ENCODE measurements at regions not wholly inside any gene's neighbourhood (a gene's known extent, or its start where the extent isn't known, plus 50 kb on each side); places are given as distances from the start of the nearest gene placed in this dataset.

GRCh38 chr10:78162853-78163252 is 129.2 kb downstream of the RPS24 start:
- DNase-seq (ENCODE audit: low spot score) = no peak

- no peak for DNase-seq (ENCODE audit: low spot score)
These were observed 131.0 kb downstream of the RPS24 start for GRCh38 chr10:78164702-78165101.

- DNase-seq (ENCODE audit: low spot score) = no peak
These were observed 131.5 kb downstream of the RPS24 start for GRCh38 chr10:78165172-78165571.

- DNase-seq (ENCODE audit: low spot score) = peak; percentile 14
These were observed 132.0 kb downstream of the RPS24 start for GRCh38 chr10:78165617-78166016.

- DNase-seq (ENCODE audit: low spot score) = no peak
These were observed 132.6 kb downstream of the RPS24 start for GRCh38 chr10:78166261-78166660.

GRCh38 chr10:78169214-78169613 is 135.6 kb downstream of the RPS24 start:
- DNase-seq (ENCODE audit: low spot score) = no peak

GRCh38 chr10:78170026-78170475 is 136.4 kb downstream of the RPS24 start:
- peak; percentile 5 for DNase-seq (ENCODE audit: low spot score)

- DNase-seq (ENCODE audit: low spot score) = no peak
These were observed 138.2 kb downstream of the RPS24 start for GRCh38 chr10:78171633-78172400.

- DNase-seq (ENCODE audit: low spot score) = no peak
These were observed 139.8 kb downstream of the RPS24 start for GRCh38 chr10:78173360-78174015.

- no peak for DNase-seq (ENCODE audit: low spot score)
These were observed 141.9 kb downstream of the RPS24 start for GRCh38 chr10:78175444-78176015.

GRCh38 chr10:78176320-78177317 is 143.0 kb downstream of the RPS24 start:
- DNase-seq (ENCODE audit: low spot score) = no peak

- DNase-seq (ENCODE audit: low spot score) = no peak
These were observed 144.0 kb downstream of the RPS24 start for GRCh38 chr10:78177491-78178185.

- DNase-seq (ENCODE audit: low spot score) = no peak
These were observed 144.7 kb downstream of the RPS24 start for GRCh38 chr10:78178397-78178796.

GRCh38 chr10:78178940-78179339 is 145.3 kb downstream of the RPS24 start:
- DNase-seq (ENCODE audit: low spot score) = no peak

GRCh38 chr10:78179886-78180705 is 146.4 kb downstream of the RPS24 start:
- DNase-seq (ENCODE audit: low spot score) = no peak

- DNase-seq (ENCODE audit: low spot score) = no peak
These were observed 147.9 kb downstream of the RPS24 start for GRCh38 chr10:78181381-78182055.

- no peak for DNase-seq (ENCODE audit: low spot score)
These were observed 149.2 kb downstream of the RPS24 start for GRCh38 chr10:78182841-78183240.

GRCh38 chr10:78184851-78185692 is 151.4 kb downstream of the RPS24 start:
- peak; percentile 18 for DNase-seq (ENCODE audit: low spot score)

- DNase-seq (ENCODE audit: low spot score) = no peak
These were observed 152.0 kb downstream of the RPS24 start for GRCh38 chr10:78185693-78186055.

Data from RKO (cell line).